Common myeloid progenitor, CD34-positive (primary cell): ENCODE measurements at regions not wholly inside any gene's neighbourhood (a gene's known extent, or its start where the extent isn't known, plus 50 kb on each side); places are given as distances from the start of the nearest gene placed in this dataset.

Experiments
- CTCF ChIA-PET: fragments of 350-600 bp; sonication (Branson Sonifier 250); formaldehyde crosslinking; loops from one replicate; lab custom pipeline; 2021; ENCODE audit warnings: antibody characterized with exemption; lab: Charles Lee
- POLR2A ChIA-PET: fragments of 350-600 bp; sonication (Branson Sonifier 250); formaldehyde crosslinking; loops from one replicate; lab custom pipeline; 2021; ENCODE audit warnings: antibody characterized with exemption; lab: Charles Lee
- DNase-seq, 3 donors: peaks; one replicate each; pipeline versions ENCODE4 v3.0.0 to v3.0.0-alpha.2; 2013
- H3K27ac ChIP-seq, 2 experiments: 1 replicate in 1 of 2; 2 replicates in 1 of 2; pipeline ENCODE4 v1.7.0; 2013; ENCODE audit warnings: inconsistent platforms in 2 of 2, low read length in 2 of 2, mild to moderate bottlenecking in 2 of 2, low read depth in 1 of 2, moderate library complexity in 1 of 2; ENCODE audit not compliant: severe bottlenecking in 2 of 2, insufficient read depth in 1 of 2, poor library complexity in 1 of 2
- H3K27me3 ChIP-seq, 5 experiments: replicated peaks in 2 of 5; 1 replicate in 3 of 5; 2 replicates in 2 of 5; pipeline versions ENCODE4 v1.6.1 to v1.7.0; 2013; ENCODE audit warnings: low read length in 4 of 5, mild to moderate bottlenecking in 2 of 5, moderate library complexity in 2 of 5, inconsistent platforms in 1 of 5; ENCODE audit not compliant: insufficient read depth in 5 of 5, control insufficient read depth in 4 of 5
- H3K36me3 ChIP-seq, 4 experiments: 1 replicate in 2 of 4; 2 replicates in 2 of 4; pipeline versions ENCODE4 v1.6.1 to v1.7.0; 2013; ENCODE audit warnings: low read length in 3 of 4, control low read depth in 1 of 4, mild to moderate bottlenecking in 1 of 4; ENCODE audit not compliant: control insufficient read depth in 4 of 4, insufficient read depth in 4 of 4
- H3K4me1 ChIP-seq, 4 experiments: 1 replicate in 3 of 4; 2 replicates in 1 of 4; pipeline versions ENCODE4 v1.6.1 to v1.7.1; 2013; ENCODE audit warnings: low read length in 3 of 4, mild to moderate bottlenecking in 3 of 4, control low read depth in 1 of 4, inconsistent platforms in 1 of 4, moderate library complexity in 1 of 4; ENCODE audit not compliant: control insufficient read depth in 4 of 4, insufficient read depth in 4 of 4; ENCODE audit errors: control extremely low read depth in 1 of 4
- H3K4me3 ChIP-seq, 7 experiments: 1 replicate in 4 of 7; 2 replicates in 3 of 7; pipeline versions ENCODE4 v1.5.1 to v1.7.0; 2013; ENCODE audit warnings: mild to moderate bottlenecking in 7 of 7, low read length in 6 of 7, moderate library complexity in 6 of 7, inconsistent platforms in 2 of 7, low read depth in 2 of 7, control low read depth in 1 of 7; ENCODE audit not compliant: insufficient read depth in 4 of 7, control insufficient read depth in 1 of 7; ENCODE audit errors: extremely low read depth in 1 of 7
- H3K9me3 ChIP-seq, 5 experiments: 1 replicate in 4 of 5; 2 replicates in 1 of 5; pipeline versions ENCODE4 v1.6.1 to v1.7.1; 2013; ENCODE audit warnings: low read length in 4 of 5, mild to moderate bottlenecking in 2 of 5, inconsistent platforms in 1 of 5, low read depth in 1 of 5, moderate library complexity in 1 of 5; ENCODE audit not compliant: control insufficient read depth in 4 of 5, insufficient read depth in 2 of 5; ENCODE audit errors: control extremely low read depth in 1 of 5
- WGBS: methylation state at CpG from one replicate; pipeline ENCODE4 v1.1.5; 2013; ENCODE audit not compliant: insufficient coverage; 5-methylcytosine and 5-hydroxymethylcytosine counted together

DNA sequence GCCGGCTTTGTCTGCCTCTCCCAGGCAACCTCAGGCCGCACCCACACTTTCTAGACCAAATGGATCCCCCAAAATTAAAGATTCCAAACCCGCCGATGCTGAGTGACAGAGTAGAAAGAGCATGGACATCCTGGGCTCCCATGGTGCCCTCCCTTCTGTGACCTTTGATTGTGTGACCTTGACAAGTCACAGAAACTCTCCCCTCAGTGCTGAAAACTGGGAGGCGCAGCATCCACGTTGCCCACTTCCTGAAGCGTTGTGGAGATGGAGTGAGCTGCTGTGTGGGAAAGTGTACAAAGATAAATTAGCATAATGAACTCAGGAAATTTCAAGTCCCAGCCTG lies 74.4 kb upstream of the MFGE8 start:
- 87% methylated on average over 5 of the region's 7 CpGs for WGBS
- Histone ChIP-seq H3K9me3 (no peaks in the 10 kb centered on the region), H3K4me1 (peaks cover 0 to 6% (median 5%) of the 10 kb centered on the region in 4 experiments), H3K27me3 (no peaks in the 10 kb centered on the region), H3K27ac (no peak overlapping the region), H3K36me3 (no peaks in the 10 kb centered on the region), H3K4me3 (no peak overlapping the region)
- POLR2A ChIA-PET, result interaction anchor here (0.6 kb wide), 1 partner anchor 191 kb away, joined by 5 read pairs; no protein-coding TSS in a partner anchor
- DNase-seq, result no peak
- CTCF ChIA-PET, result no interaction called here

DNA sequence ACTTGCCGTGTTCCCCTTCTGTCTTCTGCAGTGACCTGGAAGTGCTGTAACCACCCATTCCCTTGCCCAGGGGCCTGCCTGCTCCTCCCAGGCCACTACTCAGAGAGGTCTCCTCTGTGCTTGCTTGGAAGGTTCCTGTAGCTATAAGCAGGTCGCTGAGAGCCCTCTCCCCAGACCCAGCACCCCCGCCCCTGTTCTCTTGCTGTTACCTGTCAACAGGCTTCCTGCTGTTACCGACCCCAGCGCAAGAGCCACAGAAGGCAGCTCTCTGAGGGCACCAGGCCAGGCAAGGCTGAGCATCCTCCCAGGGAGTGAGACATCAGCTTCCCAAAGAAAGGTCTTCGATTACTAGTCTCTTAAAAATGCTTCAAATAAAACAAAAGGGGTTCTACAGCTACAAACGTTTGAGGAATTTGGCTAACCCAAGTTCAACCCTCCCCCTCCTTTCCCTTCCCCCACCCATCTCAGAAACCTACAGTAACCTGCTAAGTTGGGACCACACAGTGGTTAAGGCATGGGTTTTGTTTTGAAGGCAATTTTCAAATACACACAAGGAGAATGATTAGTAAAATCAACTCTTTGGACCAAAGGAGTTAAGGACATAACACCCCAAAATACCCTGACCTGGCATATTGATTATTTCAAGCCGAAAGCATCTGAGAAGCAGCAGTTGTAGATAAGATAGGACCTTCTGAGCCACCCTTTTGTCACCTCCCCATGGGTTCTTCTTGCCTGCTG lies 74.9 kb upstream of the MFGE8 start:
- Histone ChIP-seq H3K9me3 (no peaks in the 10 kb centered on the region), H3K36me3 (no peaks in the 10 kb centered on the region), H3K27ac (no peak overlapping the region), H3K27me3 (no peaks in the 10 kb centered on the region), H3K4me1 (peaks cover 0 to 6% (median 5%) of the 10 kb centered on the region in 4 experiments), H3K4me3 (no peak overlapping the region)
- POLR2A ChIA-PET, result interaction anchor here (0.6 kb wide), 1 partner anchor 190 kb away, joined by 5 read pairs; no protein-coding TSS in a partner anchor
- CTCF ChIA-PET, result interaction anchor here (1.9 kb wide), 1 partner anchor 83 kb away, joined by 7 read pairs; no protein-coding TSS in a partner anchor
- 39% methylated on average over 3 of the region's 8 CpGs for WGBS
- DNase-seq, result no peak

DNA sequence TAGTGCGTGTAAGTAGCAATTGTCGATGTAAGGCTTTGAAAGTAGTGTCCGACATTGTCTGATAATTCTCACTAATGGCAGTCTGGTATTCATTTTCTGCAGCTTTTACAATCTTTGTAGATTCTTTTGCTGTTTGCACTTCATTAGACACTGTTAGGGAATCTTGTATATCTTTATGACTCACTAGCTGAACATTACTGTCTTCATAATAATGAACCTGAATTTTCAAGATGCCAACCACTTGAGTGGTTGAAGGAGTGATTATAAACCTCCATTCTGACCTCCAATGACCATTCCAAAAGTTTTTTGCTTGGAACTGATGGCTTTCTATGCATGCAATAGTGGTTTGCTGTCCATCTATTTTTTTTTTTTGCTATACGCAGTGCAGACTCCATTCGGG lies 76.4 kb upstream of the MFGE8 start:
- Histone ChIP-seq H3K36me3 (no peaks in the 10 kb centered on the region), H3K9me3 (no peaks in the 10 kb centered on the region), H3K27ac (no peak overlapping the region), H3K4me3 (no peak overlapping the region), H3K4me1 (peaks cover 0 to 6% (median 5%) of the 10 kb centered on the region in 4 experiments), H3K27me3 (no peaks in the 10 kb centered on the region)
- CTCF ChIA-PET, result interaction anchor here (1.9 kb wide), 1 partner anchor 85 kb away, joined by 7 read pairs; no protein-coding TSS in a partner anchor
- POLR2A ChIA-PET, result no interaction called here
- DNase-seq, result no peak
- WGBS, result 100% methylated on average over 5 of the region's 5 CpGs

DNA sequence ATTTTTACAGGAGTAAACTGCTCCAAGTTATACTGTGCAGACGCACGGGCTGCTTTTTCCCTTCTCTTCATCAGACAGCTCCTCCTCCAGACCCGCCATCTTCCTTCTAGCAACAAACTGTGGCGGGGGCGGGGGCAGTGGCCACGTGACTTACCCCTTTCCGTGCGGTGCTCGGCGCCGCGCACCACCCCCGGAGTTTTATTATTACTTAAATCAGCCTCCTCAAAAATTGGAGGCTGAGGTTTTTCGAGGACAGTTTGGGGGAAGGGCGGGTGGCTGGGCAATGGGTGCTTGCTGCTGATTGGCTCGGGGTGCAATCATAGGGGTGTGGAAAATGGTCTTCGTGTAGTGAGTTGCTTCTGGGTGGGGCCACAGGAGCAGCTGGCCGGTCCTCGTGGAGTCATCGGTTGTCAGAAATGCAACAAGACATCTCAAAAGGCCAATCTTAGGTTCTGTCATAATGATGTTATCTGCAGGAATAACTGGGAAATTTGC lies 77.1 kb upstream of the MFGE8 start:
- WGBS, result 92% methylated on average over 10 of the region's 20 CpGs
- Histone ChIP-seq H3K4me1 (peaks cover 0 to 6% (median 5%) of the 10 kb centered on the region in 4 experiments), H3K27ac (no peak overlapping the region), H3K27me3 (no peaks in the 10 kb centered on the region), H3K36me3 (no peaks in the 10 kb centered on the region), H3K4me3 (no peak overlapping the region), H3K9me3 (no peaks in the 10 kb centered on the region)
- no peak for DNase-seq
- ChIA-PET POLR2A (no interaction called here), CTCF (no interaction called here)

DNA sequence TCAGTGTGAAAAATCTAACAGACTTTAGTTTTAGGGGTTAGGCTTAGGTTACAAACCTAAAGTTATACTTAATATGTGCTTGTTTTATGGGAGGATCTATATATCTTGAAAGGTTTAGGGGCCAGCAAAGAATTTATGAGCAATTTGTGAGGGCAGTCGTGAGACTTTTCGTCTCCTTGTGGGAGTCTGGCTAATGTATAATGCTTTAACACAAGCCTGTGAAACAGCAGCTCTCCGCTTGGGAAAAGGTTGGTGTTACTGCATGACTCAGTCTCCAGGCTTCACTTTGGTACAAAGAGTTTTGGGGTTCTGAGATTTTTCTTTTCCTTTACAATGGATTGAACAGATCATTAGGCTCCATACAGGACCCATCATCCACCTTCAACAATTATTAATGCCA lies 79.0 kb upstream of the MFGE8 start:
- ChIA-PET CTCF (no interaction called here), POLR2A (no interaction called here)
- Histone ChIP-seq H3K4me1 (peaks cover 0 to 6% (median 5%) of the 10 kb centered on the region in 4 experiments), H3K9me3 (no peaks in the 10 kb centered on the region), H3K27me3 (no peaks in the 10 kb centered on the region), H3K4me3 (no peak overlapping the region), H3K27ac (no peak overlapping the region), H3K36me3 (no peaks in the 10 kb centered on the region)
- WGBS, result 100% methylated on average over 3 of the region's 3 CpGs
- DNase-seq, result no peak

DNA sequence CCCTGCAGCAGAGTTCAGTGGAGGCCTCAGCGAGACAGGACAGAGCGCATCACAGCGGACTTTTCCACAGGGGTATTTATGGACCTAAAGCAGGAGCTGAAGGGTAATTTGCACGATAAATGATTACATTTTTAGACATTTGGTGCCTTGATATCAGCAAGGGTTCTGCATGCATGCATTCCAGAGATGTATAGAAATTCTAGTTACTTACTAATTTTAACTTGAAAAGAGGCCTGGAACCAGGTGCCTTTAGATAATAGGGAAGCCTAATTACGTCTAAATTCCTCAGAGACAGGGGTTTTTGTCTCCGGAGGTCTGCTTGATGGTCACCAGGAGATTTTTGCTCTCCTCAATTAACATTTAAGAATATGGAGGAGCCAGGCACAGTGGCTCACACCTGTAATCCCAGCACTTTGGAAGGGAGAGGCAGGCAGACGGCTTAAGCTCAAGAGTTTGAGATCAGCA lies 79.8 kb upstream of the MFGE8 start:
- H3K36me3 ChIP-seq, result no peaks in the 10 kb centered on the region
- H3K9me3 ChIP-seq, result no peaks in the 10 kb centered on the region
- H3K4me3 ChIP-seq, result no peak overlapping the region
- POLR2A ChIA-PET, result no interaction called here
- no peak for DNase-seq
- peaks cover 0 to 1% (median 1%) of the 10 kb centered on the region in 4 experiments for H3K4me1 ChIP-seq
- 80% methylated on average over 7 of the region's 7 CpGs for WGBS
- CTCF ChIA-PET, result no interaction called here
- no peaks in the 10 kb centered on the region for H3K27me3 ChIP-seq
- H3K27ac ChIP-seq, result no peak overlapping the region

DNA sequence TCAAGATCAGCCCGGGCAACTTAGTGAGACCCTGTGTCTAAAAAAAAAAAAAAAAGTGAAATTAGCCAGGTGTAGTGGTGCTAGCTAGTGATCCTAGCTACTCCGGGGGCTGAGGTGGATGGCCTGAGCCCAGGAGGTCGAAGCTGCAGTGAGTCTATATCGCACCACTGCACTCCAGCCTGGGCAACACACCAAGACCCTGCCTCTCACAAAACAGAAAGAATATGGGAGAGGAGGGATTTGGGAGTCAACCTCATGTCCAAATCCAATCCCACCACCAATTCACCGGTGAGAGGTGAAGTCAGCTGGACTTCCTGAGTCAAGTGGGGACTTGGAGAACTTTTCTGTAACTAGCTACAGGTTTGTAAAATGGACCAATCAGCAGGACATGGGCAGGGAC lies 80.5 kb upstream of the MFGE8 start:
- CTCF ChIA-PET, result interaction anchor here (1.4 kb wide), 1 partner anchor 41 kb away, joined by 5 read pairs; no protein-coding TSS in a partner anchor
- no peak for DNase-seq

More for the DNA sequence above, 80.5 kb upstream of the MFGE8 start:
- POLR2A ChIA-PET, result interaction anchor here (1.0 kb wide), 1 partner anchor 15 kb away, joined by 3 read pairs; no protein-coding TSS in a partner anchor
- H3K4me3 ChIP-seq, result no peak overlapping the region
- no peaks in the 10 kb centered on the region for H3K36me3 ChIP-seq
- WGBS, result 100% methylated on average over 2 of the region's 5 CpGs
- H3K9me3 ChIP-seq, result no peaks in the 10 kb centered on the region
- H3K27me3 ChIP-seq, result no peaks in the 10 kb centered on the region
- H3K27ac ChIP-seq, result no peak overlapping the region
- H3K4me1 ChIP-seq, result no peaks in the 10 kb centered on the region
